CD4-positive, alpha-beta T cell (primary cell): ENCODE measurements at regions not wholly inside any gene's neighbourhood (a gene's known extent, or its start where the extent isn't known, plus 50 kb on each side); places are given as distances from the start of the nearest gene placed in this dataset.
A peak's percentile ranks its signal among the peaks of the same experiment; 100 is the strongest.
"Not testable (repeated sequence)": the region's sequence is repeated elsewhere in the genome, so short reads cannot be mapped to it uniquely, and the experiment has no call there.

ENCODE experiments used
- ATAC-seq: fragments of 200-7000 bp; cut with Tn5 transposase; one replicate; pipeline ENCODE4 v1.10.0; 2022; ENCODE audit warnings: mild to moderate bottlenecking; ENCODE audit not compliant: poor library complexity
- CTCF ChIA-PET: fragments of 350-600 bp; sonication (Branson Sonifier 250); formaldehyde crosslinking; loops from one replicate; lab custom pipeline; 2021; ENCODE audit warnings: antibody characterized with exemption, inconsistent platforms; lab: Charles Lee
- POLR2A ChIA-PET: fragments of 350-600 bp; sonication (Branson Sonifier 250); formaldehyde crosslinking; loops from one replicate; lab custom pipeline; 2021; ENCODE audit warnings: antibody characterized with exemption, inconsistent platforms; lab: Charles Lee
- DNase-seq, 14 experiments: peaks; one replicate each; pipeline ENCODE4 v3.0.0-alpha.2; 2013 to 2020; ENCODE audit warnings: mixed read lengths in 2 of 14
- H3K27ac ChIP-seq, 2 donors: one replicate each; pipeline versions ENCODE4 v1.5.1 to v1.7.0; 2013; ENCODE audit warnings: low read length in 2 of 2, low read depth in 1 of 2, mild to moderate bottlenecking in 1 of 2
- H3K27me3 ChIP-seq, 2 experiments: 1 replicate in 1 of 2; 2 replicates in 1 of 2; pipeline versions ENCODE4 v1.6.1 to v1.7.0; 2013; ENCODE audit warnings: low read length in 2 of 2, control low read depth in 1 of 2, mild to moderate bottlenecking in 1 of 2, moderate library complexity in 1 of 2; ENCODE audit not compliant: insufficient read depth in 2 of 2, control insufficient read depth in 1 of 2
- H3K36me3 ChIP-seq: one replicate; pipeline ENCODE4 v1.6.1; 2013; ENCODE audit warnings: low read length, control low read depth; ENCODE audit not compliant: insufficient read depth
- H3K4me1 ChIP-seq: one replicate; pipeline ENCODE4 v1.6.1; 2013; ENCODE audit warnings: low read length, control low read depth; ENCODE audit not compliant: insufficient read depth
- H3K4me3 ChIP-seq: one replicate; pipeline ENCODE4 v1.5.1; 2013; ENCODE audit warnings: mild to moderate bottlenecking, low read length, moderate library complexity
- H3K9me3 ChIP-seq, 2 experiments: 1 replicate in 1 of 2; 2 replicates in 1 of 2; pipeline versions ENCODE4 v1.6.1 to v1.7.0; 2013; ENCODE audit warnings: low read length in 2 of 2, mild to moderate bottlenecking in 2 of 2, control low read depth in 1 of 2, moderate library complexity in 1 of 2; ENCODE audit not compliant: control insufficient read depth in 1 of 2, insufficient read depth in 1 of 2
- H3K27ac Mint-ChIP-seq: one replicate; pipeline ENCODE4 v1.8.0; 2020; ENCODE audit warnings: mixed read lengths
- H3K27me3 Mint-ChIP-seq: one replicate; pipeline ENCODE4 v1.8.0; 2021; ENCODE audit warnings: mixed read lengths
- H3K36me3 Mint-ChIP-seq: one replicate; pipeline ENCODE4 v1.8.0; 2021; ENCODE audit warnings: low read depth, mixed read lengths
- H3K4me1 Mint-ChIP-seq: one replicate; pipeline ENCODE4 v1.8.0; 2021; ENCODE audit warnings: low read depth, mixed read lengths
- H3K4me3 Mint-ChIP-seq: one replicate; pipeline ENCODE4 v1.8.0; 2020; ENCODE audit warnings: mild to moderate bottlenecking, mixed read lengths
- H3K9me3 Mint-ChIP-seq: one replicate; pipeline ENCODE4 v1.8.0; 2020; ENCODE audit warnings: mixed read lengths
- intact Hi-C, 2 experiments: fragments of 100-400 bp; cut with DNase I in 1 of 2; cut with micrococcal nuclease in 1 of 2; formaldehyde crosslinking; loops; one replicate each; pipeline versions ENCODE4 v1.15.1 to v1.9.0; 2023 to 2025; cut with DNase I, micrococcal nuclease

- intact Hi-C loops, H3K36me3 Mint-ChIP-seq, H3K27me3 ChIP-seq, H3K4me1 Mint-ChIP-seq, H3K9me3 Mint-ChIP-seq, DNase-seq, H3K36me3 ChIP-seq, H3K4me1 ChIP-seq, ATAC-seq, H3K27ac Mint-ChIP-seq, H3K27ac ChIP-seq, H3K4me3 Mint-ChIP-seq, H3K4me3 ChIP-seq, CTCF ChIA-PET, H3K9me3 ChIP-seq, H3K27me3 Mint-ChIP-seq, POLR2A ChIA-PET: not testable (repeated sequence)
Measured at GRCh38 chr15:21001950-21002349, 135.8 kb upstream of the POTEB2 start.

- ATAC-seq, H3K4me3 ChIP-seq, H3K4me1 Mint-ChIP-seq, intact Hi-C loops, H3K36me3 ChIP-seq, H3K9me3 ChIP-seq, H3K4me1 ChIP-seq, H3K4me3 Mint-ChIP-seq, H3K27ac ChIP-seq, H3K27me3 ChIP-seq, H3K36me3 Mint-ChIP-seq, H3K27ac Mint-ChIP-seq, H3K9me3 Mint-ChIP-seq, H3K27me3 Mint-ChIP-seq, POLR2A ChIA-PET, DNase-seq, CTCF ChIA-PET: not testable (repeated sequence)
Measured at GRCh38 chr15:20991691-20992090, 125.6 kb upstream of the POTEB2 start.

GRCh38 chr15:20991253-20991652 is 125.1 kb upstream of the POTEB2 start:
- H3K4me3 Mint-ChIP-seq, CTCF ChIA-PET, H3K27ac ChIP-seq, H3K36me3 ChIP-seq, H3K27me3 Mint-ChIP-seq, H3K4me1 Mint-ChIP-seq, DNase-seq, H3K9me3 ChIP-seq, H3K4me3 ChIP-seq, ATAC-seq, H3K4me1 ChIP-seq, H3K36me3 Mint-ChIP-seq, POLR2A ChIA-PET, H3K9me3 Mint-ChIP-seq, intact Hi-C loops, H3K27me3 ChIP-seq, H3K27ac Mint-ChIP-seq: not testable (repeated sequence)

GRCh38 chr15:20986775-20987174 is 120.7 kb upstream of the POTEB2 start:
- H3K4me1 Mint-ChIP-seq, H3K4me1 ChIP-seq, H3K9me3 Mint-ChIP-seq, H3K9me3 ChIP-seq, intact Hi-C loops, H3K36me3 Mint-ChIP-seq, H3K27ac ChIP-seq, H3K4me3 Mint-ChIP-seq, H3K4me3 ChIP-seq, CTCF ChIA-PET, H3K27ac Mint-ChIP-seq, ATAC-seq, H3K27me3 Mint-ChIP-seq, H3K36me3 ChIP-seq, H3K27me3 ChIP-seq, DNase-seq, POLR2A ChIA-PET: not testable (repeated sequence)

GRCh38 chr15:20978057-20978456 is 111.9 kb upstream of the POTEB2 start:
- H3K36me3 ChIP-seq, H3K27me3 ChIP-seq, H3K27ac Mint-ChIP-seq, POLR2A ChIA-PET, H3K36me3 Mint-ChIP-seq, H3K4me3 ChIP-seq, H3K27me3 Mint-ChIP-seq, H3K4me1 Mint-ChIP-seq, intact Hi-C loops, H3K27ac ChIP-seq, H3K4me1 ChIP-seq, H3K9me3 Mint-ChIP-seq, H3K4me3 Mint-ChIP-seq, H3K9me3 ChIP-seq, CTCF ChIA-PET, DNase-seq: not testable (repeated sequence)
- ATAC-seq: peak; percentile 99

- H3K27me3 Mint-ChIP-seq, DNase-seq, intact Hi-C loops, H3K27ac ChIP-seq, H3K4me1 Mint-ChIP-seq, H3K4me1 ChIP-seq, H3K36me3 ChIP-seq, H3K4me3 ChIP-seq, H3K27me3 ChIP-seq, CTCF ChIA-PET, ATAC-seq, H3K9me3 Mint-ChIP-seq, H3K9me3 ChIP-seq, H3K27ac Mint-ChIP-seq, H3K4me3 Mint-ChIP-seq, H3K36me3 Mint-ChIP-seq, POLR2A ChIA-PET: not testable (repeated sequence)
Measured at GRCh38 chr15:20972762-20973161, 106.6 kb upstream of the POTEB2 start.

GRCh38 chr15:20959299-20959698 is 93.2 kb upstream of the POTEB2 start:
- H3K27me3 Mint-ChIP-seq, H3K27me3 ChIP-seq, H3K9me3 ChIP-seq, DNase-seq, H3K27ac Mint-ChIP-seq, CTCF ChIA-PET, H3K9me3 Mint-ChIP-seq, H3K36me3 ChIP-seq, H3K4me3 ChIP-seq, H3K4me1 ChIP-seq, H3K36me3 Mint-ChIP-seq, H3K4me1 Mint-ChIP-seq, intact Hi-C loops, POLR2A ChIA-PET, H3K27ac ChIP-seq: not testable (repeated sequence)
- peak overlapping the region; percentile 58 for H3K4me3 Mint-ChIP-seq
- peak; percentile 37 for ATAC-seq
